IMR-90 (cell line): ENCODE measurements at regions not wholly inside any gene's neighbourhood (a gene's known extent, or its start where the extent isn't known, plus 50 kb on each side); places are given as distances from the start of the nearest gene placed in this dataset.
"Not testable (repeated sequence)": the region's sequence is repeated elsewhere in the genome, so short reads cannot be mapped to it uniquely, and the experiment has no call there.

Source experiments
- ATAC-seq: fragments of 200-7000 bp; cut with Tn5 transposase; 2 replicates; pipeline ENCODE4 v1.9.1; 2020; ENCODE audit warnings: low read depth, mild to moderate bottlenecking, moderate library complexity
- BruUV-seq: library from RNA; stranded (reverse); fragments of 400-500 nt; replicated peaks from 2 replicates; lab custom pipeline; 2021; lab: Mats Ljungman, UMichigan
- CTCF ChIA-PET: fragments of 300-600 bp; formaldehyde crosslinking; extraction: SDS; loops from one replicate; lab custom pipeline; 2021; ENCODE audit warnings: antibody characterized with exemption; lab: Yijun Ruan, JAX
- POLR2A ChIA-PET: fragments of 300-600 bp; sonication (Branson Sonifier 250); formaldehyde crosslinking; loops from one replicate; lab custom pipeline; 2022; ENCODE audit warnings: antibody characterized with exemption; ENCODE audit not compliant: unreplicated experiment; lab: Charles Lee
- DNase-seq: peaks from one replicate; pipeline ENCODE4 v3.0.0; 2013
- H2AFZ ChIP-seq: replicated peaks from 2 replicates; pipeline ENCODE3; 2013; ENCODE audit warnings: low read length, mild to moderate bottlenecking; ENCODE audit not compliant: poor library complexity
- H2AK5ac ChIP-seq: 2 replicates; pipeline ENCODE4 v1.6.1; 2013; ENCODE audit warnings: low read depth, low read length, inconsistent platforms
- H2AK9ac ChIP-seq: replicated peaks from 2 replicates; pipeline ENCODE3; 2013; ENCODE audit warnings: mild to moderate bottlenecking, low read depth, low read length, moderate library complexity; ENCODE audit not compliant: poor library complexity
- H2BK120ac ChIP-seq: 2 replicates; pipeline ENCODE4 v1.6.1; 2013; ENCODE audit warnings: low read depth, low read length, inconsistent platforms
- H2BK15ac ChIP-seq: 3 replicates; pipeline ENCODE4 v1.6.1; 2013; ENCODE audit warnings: low read depth, low read length, inconsistent platforms
- H2BK20ac ChIP-seq: 2 replicates; pipeline ENCODE4 v1.6.1; 2013; ENCODE audit warnings: low read depth, mild to moderate bottlenecking, inconsistent platforms, low read length, moderate library complexity
- H2BK5ac ChIP-seq: 2 replicates; pipeline ENCODE4 v1.6.1; 2013; ENCODE audit warnings: mild to moderate bottlenecking, low read depth, low read length, inconsistent platforms; ENCODE audit not compliant: poor library complexity, severe bottlenecking
- H3K14ac ChIP-seq: replicated peaks from 2 replicates; pipeline ENCODE4 v1.6.1; 2013; ENCODE audit warnings: low read depth, low read length, inconsistent platforms
- H3K18ac ChIP-seq: 2 replicates; pipeline ENCODE4 v1.6.1; 2013; ENCODE audit warnings: low read depth, low read length, control low read depth
- H3K23ac ChIP-seq: 2 replicates; pipeline ENCODE4 v1.6.1; 2013; ENCODE audit warnings: low read depth, low read length, inconsistent platforms
- H3K27ac ChIP-seq: 2 replicates; pipeline ENCODE4 v1.5.1; 2013; ENCODE audit warnings: mild to moderate bottlenecking, control low read depth, low read length; ENCODE audit not compliant: insufficient read depth
- H3K27me3 ChIP-seq: 2 replicates; pipeline ENCODE4 v1.6.1; 2013; ENCODE audit warnings: low read length; ENCODE audit not compliant: control insufficient read depth, insufficient read depth
- H3K36me3 ChIP-seq: 2 replicates; pipeline ENCODE4 v1.6.1; 2013; ENCODE audit warnings: low read length, mixed read lengths; ENCODE audit not compliant: control insufficient read depth, insufficient read depth
- H3K4ac ChIP-seq: 2 replicates; pipeline ENCODE4 v1.6.1; 2013; ENCODE audit warnings: low read depth, low read length, inconsistent platforms
- H3K4me1 ChIP-seq: 2 replicates; pipeline ENCODE4 v1.6.1; 2013; ENCODE audit warnings: low read length, mixed read lengths; ENCODE audit not compliant: control insufficient read depth, insufficient read depth
- H3K4me2 ChIP-seq: 2 replicates; pipeline ENCODE4 v1.6.1; 2013; ENCODE audit warnings: low read depth, mild to moderate bottlenecking, control low read depth, low read length, moderate library complexity
- H3K4me3 ChIP-seq: 2 replicates; pipeline ENCODE4 v1.5.1; 2013; ENCODE audit warnings: low read depth, mild to moderate bottlenecking, control low read depth, low read length, moderate library complexity; ENCODE audit not compliant: insufficient read depth
- H3K56ac ChIP-seq: 2 replicates; pipeline ENCODE4 v1.6.1; 2013; ENCODE audit warnings: low read length, inconsistent platforms; ENCODE audit not compliant: insufficient read depth; ENCODE audit errors: extremely low read depth
- H3K79me1 ChIP-seq, 2 experiments: 2 replicates each; pipeline ENCODE4 v1.6.1; 2013; ENCODE audit warnings: low read length in 2 of 2, inconsistent platforms in 1 of 2, low read depth in 1 of 2
- H3K9ac ChIP-seq: 2 replicates; pipeline ENCODE4 v1.6.1; 2013; ENCODE audit warnings: low read depth, low read length, control low read depth
- H3K9me1 ChIP-seq: 2 replicates; pipeline ENCODE4 v1.6.1; 2013; ENCODE audit warnings: low read length, inconsistent platforms; ENCODE audit not compliant: insufficient read depth
- H3K9me3 ChIP-seq: 2 replicates; pipeline ENCODE4 v1.6.1; 2013; ENCODE audit warnings: low read length; ENCODE audit not compliant: control insufficient read depth, insufficient read depth
- H4K20me1 ChIP-seq: 2 replicates; pipeline ENCODE4 v1.6.1; 2013; ENCODE audit warnings: low read length, inconsistent platforms; ENCODE audit not compliant: insufficient read depth
- H4K5ac ChIP-seq: 2 replicates; pipeline ENCODE4 v1.6.1; 2013; ENCODE audit warnings: mild to moderate bottlenecking, low read depth, low read length, control low read depth
- H4K8ac ChIP-seq, 2 experiments: 2 replicates each; pipeline ENCODE4 v1.6.1; 2013; ENCODE audit warnings: low read depth in 2 of 2, low read length in 2 of 2, control low read depth in 1 of 2, inconsistent platforms in 1 of 2
- H4K91ac ChIP-seq: 2 replicates; pipeline ENCODE4 v1.6.1; 2013; ENCODE audit warnings: low read depth, low read length, inconsistent platforms; ENCODE audit not compliant: insufficient read depth
- WGBS, 2 experiments: methylation state at CpG; one replicate each; pipeline versions ENCODE4 v1.1.5 to v1.1.7; 2013; ENCODE audit warnings: missing lambda C conversion rate in 2 of 2; ENCODE audit not compliant: insufficient read length in 1 of 2; ENCODE audit errors: extremely low coverage in 2 of 2; 5-methylcytosine and 5-hydroxymethylcytosine counted together
- dilution Hi-C: fragments of 300-500 bp; cut with HindIII; formaldehyde crosslinking; loops from one replicate; pipeline ENCODE4 v1.14.3; 2018; ENCODE audit warnings: low sequenced_read_pairs; ENCODE audit not compliant: unreplicated experiment
- in situ Hi-C: fragments of 300-500 bp; cut with MboI; formaldehyde crosslinking; loops from 3 replicates; pipeline ENCODE4 v1.14.3; 2019; ENCODE audit warnings: low sequenced_read_pairs, inconsistent platforms, mixed read lengths
- intact Hi-C: fragments of 100-400 bp; cut with micrococcal nuclease; formaldehyde crosslinking; loops from 2 replicates; pipeline ENCODE4 v1.10.0; 2022

DNA sequence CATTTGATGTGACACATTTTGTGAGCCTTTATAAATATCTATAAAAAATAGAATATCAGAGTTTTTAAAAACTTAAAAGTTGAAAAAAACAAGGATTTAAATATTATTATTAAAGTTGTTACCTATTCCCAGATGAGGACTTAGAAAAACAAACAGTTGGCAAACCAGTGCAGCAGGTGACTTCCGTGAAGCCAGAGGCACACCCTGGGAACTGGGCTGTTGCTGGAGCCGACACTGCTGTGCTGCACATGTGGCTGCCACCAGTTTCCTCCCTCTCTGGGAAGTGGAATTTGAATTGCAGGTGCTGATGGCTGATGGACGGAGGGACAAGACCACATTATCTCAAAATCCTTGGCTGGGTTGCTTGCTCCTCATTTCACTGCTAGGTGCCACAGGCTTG is 442.4 kb upstream of the NPAP1 start:
- H3K4me2 ChIP-seq, H4K91ac ChIP-seq, H2AFZ ChIP-seq, H4K5ac ChIP-seq, H3K14ac ChIP-seq, H3K18ac ChIP-seq, H2BK5ac ChIP-seq, H3K79me1 ChIP-seq, H3K9ac ChIP-seq, H2BK120ac ChIP-seq, H2AK9ac ChIP-seq, H4K20me1 ChIP-seq, CTCF ChIA-PET, H3K27me3 ChIP-seq, H3K9me3 ChIP-seq, H2BK15ac ChIP-seq, H3K27ac ChIP-seq, H2BK20ac ChIP-seq, in situ Hi-C loops, H3K56ac ChIP-seq, H2AK5ac ChIP-seq, H4K8ac ChIP-seq, BruUV-seq, DNase-seq, intact Hi-C loops, ATAC-seq, POLR2A ChIA-PET, H3K4me3 ChIP-seq, H3K4ac ChIP-seq, H3K36me3 ChIP-seq, H3K9me1 ChIP-seq, H3K4me1 ChIP-seq, H3K23ac ChIP-seq, dilution Hi-C loops: not testable (repeated sequence)
- no CpG with 5 or more reads among the region's 3 CpGs for WGBS, 2 experiments

GRCh38 chr15:24240580-24240979 is 435.0 kb upstream of the NPAP1 start:
- H3K79me1 ChIP-seq, H4K5ac ChIP-seq, H2AFZ ChIP-seq, POLR2A ChIA-PET, H2AK9ac ChIP-seq, H2BK15ac ChIP-seq, H3K14ac ChIP-seq, ATAC-seq, H2BK20ac ChIP-seq, H4K91ac ChIP-seq, intact Hi-C loops, H3K9ac ChIP-seq, H3K56ac ChIP-seq, H4K8ac ChIP-seq, CTCF ChIA-PET, H3K23ac ChIP-seq, H3K9me1 ChIP-seq, H3K4me3 ChIP-seq, H3K27me3 ChIP-seq, H3K4ac ChIP-seq, H3K27ac ChIP-seq, BruUV-seq, H2BK120ac ChIP-seq, H3K18ac ChIP-seq, dilution Hi-C loops, in situ Hi-C loops, H2BK5ac ChIP-seq, H4K20me1 ChIP-seq, H3K36me3 ChIP-seq, H3K9me3 ChIP-seq, H3K4me1 ChIP-seq, H2AK5ac ChIP-seq, DNase-seq, H3K4me2 ChIP-seq: not testable (repeated sequence)
- no CpG with 5 or more reads among the region's 5 CpGs for WGBS, 2 experiments
